ENCODE measurements at regions not wholly inside any gene's neighbourhood (a gene's known extent, or its start where the extent isn't known, plus 50 kb on each side); places are given as distances from the start of the nearest gene placed in this dataset.

GRCh38 chr9:129561594-129562281 is 59.2 kb downstream of the C9orf50 start:
- Histone ChIP-seq H3K27ac (ENCODE audit: low read depth in 1 of 2, low read length in 2 of 2) (peak overlapping the region; percentile 92 to 94), H3K36me3 (ENCODE audit: control insufficient read depth in 4 of 4, insufficient read depth in 3 of 4, low read depth in 1 of 4, low read length in 3 of 4) (no peaks in the 10 kb centered on the region), H3K4me3 (ENCODE audit: low read depth in 1 of 3, low read length in 3 of 3) (peak overlapping the region in 1 of 3 donors; percentile 7), H3K9me3 (ENCODE audit: control insufficient read depth in 4 of 4, low read length in 3 of 4) (no peaks in the 10 kb centered on the region), H3K27me3 (ENCODE audit: control insufficient read depth in 4 of 4, insufficient read depth in 4 of 4, low read length in 3 of 4) (no peaks in the 10 kb centered on the region), H3K9ac (ENCODE audit: low read depth in 1 of 2, low read length in 2 of 2) (peak overlapping the region in 1 of 2 donors; percentile 56), H3K4me1 (ENCODE audit: control insufficient read depth in 4 of 4, insufficient read depth in 4 of 4, low read length in 3 of 4) (peaks cover 26 to 45% (median 37%) of the 10 kb centered on the region in 4 donors)
- 60% methylated on average over 28 of the region's 28 CpGs for whole genome bisulfite sequencing
- no peak for DNase-seq (ENCODE audit: low spot score)
- TF ChIP-seq HNF4G (IDR thresholded peaks at IDR 0.05) (no peak), ZBTB33 (IDR thresholded peaks at IDR 0.05) (no peak), YY1 (IDR thresholded peaks at IDR 0.05) (peak; percentile 26), RAD21 (IDR thresholded peaks at IDR 0.05) (peak in 1 of 2 donors; percentile 32)

GRCh38 chr9:129560881-129561306 is 60.0 kb downstream of the C9orf50 start:
- TF ChIP-seq HNF4A (conservative IDR thresholded peaks at IDR 0.05) (peak; percentile 84 to 89), MAX (IDR thresholded peaks at IDR 0.05) (peak; percentile 93), ZBTB33 (IDR thresholded peaks at IDR 0.05) (peak; percentile 68), FOXA1 (IDR thresholded peaks at IDR 0.05) (no peak), REST (IDR thresholded peaks at IDR 0.05) (peak; percentile 68), JUND (IDR thresholded peaks at IDR 0.05) (peak in 1 of 2 donors; percentile 76), HNF4G (IDR thresholded peaks at IDR 0.05) (peak; percentile 17), SP1 (IDR thresholded peaks at IDR 0.05) (peak; percentile 76), EGR1 (IDR thresholded peaks at IDR 0.05; ENCODE audit: low read depth in 2 of 2) (peak in 1 of 2 donors; percentile 88), TAF1 (conservative IDR thresholded peaks at IDR 0.05) (no peak), NR2F2 (IDR thresholded peaks at IDR 0.05) (peak; percentile 80), ATF3 (IDR thresholded peaks at IDR 0.05) (no peak), YY1 (IDR thresholded peaks at IDR 0.05) (peak; percentile 79), FOXA2 (IDR thresholded peaks at IDR 0.05) (no peak), RXRA (IDR thresholded peaks at IDR 0.05) (peak; percentile 92 to 96), RAD21 (IDR thresholded peaks at IDR 0.05) (peak; percentile 36 to 39)
- Histone ChIP-seq H3K27ac (ENCODE audit: low read depth in 1 of 2, low read length in 2 of 2) (peak overlapping the region; percentile 92 to 94), H3K4me3 (ENCODE audit: low read depth in 1 of 3, low read length in 3 of 3) (peak overlapping the region in 1 of 3 donors; percentile 7), H3K9ac (ENCODE audit: low read depth in 1 of 2, low read length in 2 of 2) (peak overlapping the region; percentile 56 to 75), H3K36me3 (ENCODE audit: control insufficient read depth in 4 of 4, insufficient read depth in 3 of 4, low read depth in 1 of 4, low read length in 3 of 4) (no peaks in the 10 kb centered on the region), H3K9me3 (ENCODE audit: control insufficient read depth in 4 of 4, low read length in 3 of 4) (no peaks in the 10 kb centered on the region), H3K27me3 (ENCODE audit: control insufficient read depth in 4 of 4, insufficient read depth in 4 of 4, low read length in 3 of 4) (no peaks in the 10 kb centered on the region), H3K4me1 (ENCODE audit: control insufficient read depth in 4 of 4, insufficient read depth in 4 of 4, low read length in 3 of 4) (peaks cover 26 to 51% (median 41%) of the 10 kb centered on the region in 4 donors)
- DNase-seq (ENCODE audit: low spot score): peak; percentile 50
- 42% methylated on average over 13 of the region's 13 CpGs for WGBS
